HK-2 (cell line): ENCODE measurements at regions not wholly inside any gene's neighbourhood (a gene's known extent, or its start where the extent isn't known, plus 50 kb on each side); places are given as distances from the start of the nearest gene placed in this dataset.
"Not testable (repeated sequence)": the region's sequence is repeated elsewhere in the genome, so short reads cannot be mapped to it uniquely, and the experiment has no call there.

ENCODE experiments used
- DNase-seq: peaks from one replicate; pipeline ENCODE4 v3.0.0-alpha.2; 2018; ENCODE audit not compliant: unreplicated experiment

GRCh38 chr3:197430934-197431333 is 124.8 kb downstream of the BDH1 start:
- DNase-seq, result no peak

GRCh38 chr3:197430502-197430901 is 125.3 kb downstream of the BDH1 start:
- no peak for DNase-seq

GRCh38 chr3:197428952-197429351 is 126.8 kb downstream of the BDH1 start:
- DNase-seq, result no peak

GRCh38 chr3:197428117-197428801 is 127.5 kb downstream of the BDH1 start:
- DNase-seq, result no peak

- no peak for DNase-seq
Measured at GRCh38 chr3:197427021-197427420, 128.6 kb upstream of the DLG1 start.

- peak; percentile 33 for DNase-seq
Measured at GRCh38 chr3:197426121-197426566, 127.7 kb upstream of the DLG1 start.

- no peak for DNase-seq
Measured at GRCh38 chr3:197425485-197426120, 127.2 kb upstream of the DLG1 start.

GRCh38 chr3:197424674-197425484 is 126.5 kb upstream of the DLG1 start:
- DNase-seq, result no peak

- no peak for DNase-seq
Measured at GRCh38 chr3:197424266-197424665, 125.9 kb upstream of the DLG1 start.

- DNase-seq, result no peak
Measured at GRCh38 chr3:197423376-197423775, 125.0 kb upstream of the DLG1 start.

- DNase-seq, result no peak
Measured at GRCh38 chr3:197422506-197422905, 124.1 kb upstream of the DLG1 start.

- DNase-seq, result no peak
Measured at GRCh38 chr3:197421021-197421420, 122.6 kb upstream of the DLG1 start.

- no peak for DNase-seq
Measured at GRCh38 chr3:197420566-197420965, 122.2 kb upstream of the DLG1 start.

GRCh38 chr3:197420115-197420514 is 121.7 kb upstream of the DLG1 start:
- no peak for DNase-seq

- DNase-seq, result no peak
Measured at GRCh38 chr3:197419696-197420095, 121.3 kb upstream of the DLG1 start.

- DNase-seq, result no peak
Measured at GRCh38 chr3:197417911-197418618, 119.7 kb upstream of the DLG1 start.

GRCh38 chr3:197417441-197417840 is 119.0 kb upstream of the DLG1 start:
- no peak for DNase-seq

GRCh38 chr3:197411899-197412298 is 113.5 kb upstream of the DLG1 start:
- not testable (repeated sequence) for DNase-seq

GRCh38 chr3:197410170-197410569 is 111.8 kb upstream of the DLG1 start:
- DNase-seq, result not testable (repeated sequence)

- no peak for DNase-seq
Measured at GRCh38 chr3:197408177-197408957, 110.0 kb upstream of the DLG1 start.

GRCh38 chr3:197407526-197407925 is 109.1 kb upstream of the DLG1 start:
- no peak for DNase-seq
